Heart right ventricle (tissue), 16 donors: ENCODE measurements at regions not wholly inside any gene's neighbourhood (a gene's known extent, or its start where the extent isn't known, plus 50 kb on each side); places are given as distances from the start of the nearest gene placed in this dataset.

Source experiments
- ATAC-seq, 8 donors: fragments of 200-7000 bp; cut with Tn5 transposase; one replicate each; pipeline ENCODE4 v1.9.1; 2020; ENCODE audit warnings: mild to moderate bottlenecking in 8 of 8, moderate library complexity in 8 of 8, moderate number of reproducible peaks in 1 of 8
- DNase-seq, 2 donors: peaks; one replicate each; pipeline ENCODE4 v3.0.0-alpha.2; 2020
- H3K27ac ChIP-seq, 10 donors: fragments of 200-600 bp; sonication (generic) in 2 of 10; one replicate each; pipeline versions ENCODE4 v1.5.0 to v1.8.0; 2020 to 2022; ENCODE audit warnings: mild to moderate bottlenecking in 3 of 10
- H3K27me3 ChIP-seq, 7 donors: fragments of 200-600 bp; one replicate each; pipeline ENCODE4 v1.8.0; 2021 to 2022; ENCODE audit warnings: mild to moderate bottlenecking in 2 of 7
- H3K36me3 ChIP-seq, 9 donors: fragments of 200-600 bp; sonication (generic) in 1 of 9; one replicate each; pipeline versions ENCODE4 v1.5.0 to v1.8.0; 2020 to 2022; ENCODE audit warnings: mild to moderate bottlenecking in 2 of 9
- H3K4me1 ChIP-seq, 9 donors: fragments of 200-600 bp; sonication (generic) in 1 of 9; one replicate each; pipeline versions ENCODE4 v1.5.0 to v1.8.0; 2020 to 2022; ENCODE audit warnings: mild to moderate bottlenecking in 4 of 9
- H3K4me3 ChIP-seq, 10 donors: fragments of 200-600 bp; sonication (generic) in 2 of 10; one replicate each; pipeline versions ENCODE4 v1.5.0 to v1.8.0; 2020 to 2022; ENCODE audit warnings: mild to moderate bottlenecking in 7 of 10, moderate library complexity in 2 of 10
- H3K9me3 ChIP-seq, 11 donors: fragments of 200-600 bp in 10 of 11; sonication (generic) in 2 of 11; one replicate each; pipeline versions ENCODE4 v1.5.0 to v1.8.0; 2013 to 2022; ENCODE audit warnings: mild to moderate bottlenecking in 2 of 11, control low read depth in 1 of 11, moderate library complexity in 1 of 11
- WGBS, 2 donors: extraction: QIAGEN DNeasy Blood & Tissue Kit; methylation state at CpG; one replicate each; pipeline ENCODE4 v1.1.7; 2013; ENCODE audit warnings: inconsistent platforms in 1 of 2; 5-methylcytosine and 5-hydroxymethylcytosine counted together
- intact Hi-C, 10 donors: fragments of 100-400 bp; cut with DNase I; formaldehyde crosslinking; loops; one replicate each; pipeline versions ENCODE4 v1.11.1 to v1.14.2; 2022
- TF ChIP-seq, protein P1 (sequence below), 9 donors: fragments of 200-600 bp; sonication (generic) in 2 of 9; IDR thresholded peaks; one replicate each; pipeline versions ENCODE4 v1.5.0 to v1.8.0; 2021 to 2022; ENCODE audit warnings: antibody characterized with exemption in 9 of 9, mild to moderate bottlenecking in 5 of 9, moderate library complexity in 1 of 9
- donor health status: Arrhythmogenic right ventricular cardiomyopathy.
- donor health status: ischemic (EF 13 %, LVEDD 7.1; RV severe dilation, severe dysfunction).
- donor health status: healthy with polysubstance abuse.
- donor health status: DM: no; HTN: yes; CAD: no.
- donor health status: DM: no; HTN: no; CAD: no.
- donor health status: ischemic (EF 25% LVEDD 6.9; RV normal size, moderate dysfunction).
- donor health status: ischemic (EF 25% LVEDD 5.7; RV mildly dilated, moderate dysfunction).
- donor health status: healthy.
- donor health status: DM: yes; HTN: yes; CAD: no.
- donor health status: Ischemic cardiomyopathy.
- donor health status: ischemic (EF 35%, LVEDD 5.7; RV mildly dilated, moderate dysfunction).
- donor health status: nonischemic (EF 11% LVEDD 7.7; RV severe dilation, severe dysfunction).
- donor health status: DM: yes; HTN: yes; CAD: no.
- donor health status: PGD.
- donor health status: ischemic (EF 29% LVEDD 5.4; RV normal size, mild dysfunction).
- donor health status: nonischemic (EF 23%, LVEDD 6.1; RV moderate dilation, normal function).

DNA sequence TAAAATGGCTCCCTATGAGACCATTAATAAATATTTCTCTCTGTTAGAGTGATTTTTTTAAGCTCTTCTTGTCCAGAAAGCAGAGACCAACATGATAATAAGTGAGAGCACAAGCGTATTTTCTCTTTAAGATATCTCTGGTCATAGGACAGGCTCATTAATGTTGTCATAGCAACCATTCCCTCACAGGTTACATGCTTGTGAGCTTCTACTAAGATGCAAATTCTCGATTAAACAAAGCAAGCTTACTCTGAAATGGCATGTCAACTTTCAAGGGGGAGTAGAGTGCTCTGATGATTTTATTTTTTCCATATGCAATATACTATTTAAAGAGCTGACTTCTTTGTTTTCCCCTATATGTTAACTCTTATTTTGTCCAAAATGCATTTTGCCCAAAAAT, 487.2 kb upstream of the LCORL start:
- H3K36me3 ChIP-seq, result no peaks in the 10 kb centered on the region
- no peaks in the 10 kb centered on the region for H3K4me1 ChIP-seq
- no peak overlapping the region for H3K4me3 ChIP-seq
- ATAC-seq (no peak), DNase-seq (no peak)
- TF ChIP-seq, protein P1, sequence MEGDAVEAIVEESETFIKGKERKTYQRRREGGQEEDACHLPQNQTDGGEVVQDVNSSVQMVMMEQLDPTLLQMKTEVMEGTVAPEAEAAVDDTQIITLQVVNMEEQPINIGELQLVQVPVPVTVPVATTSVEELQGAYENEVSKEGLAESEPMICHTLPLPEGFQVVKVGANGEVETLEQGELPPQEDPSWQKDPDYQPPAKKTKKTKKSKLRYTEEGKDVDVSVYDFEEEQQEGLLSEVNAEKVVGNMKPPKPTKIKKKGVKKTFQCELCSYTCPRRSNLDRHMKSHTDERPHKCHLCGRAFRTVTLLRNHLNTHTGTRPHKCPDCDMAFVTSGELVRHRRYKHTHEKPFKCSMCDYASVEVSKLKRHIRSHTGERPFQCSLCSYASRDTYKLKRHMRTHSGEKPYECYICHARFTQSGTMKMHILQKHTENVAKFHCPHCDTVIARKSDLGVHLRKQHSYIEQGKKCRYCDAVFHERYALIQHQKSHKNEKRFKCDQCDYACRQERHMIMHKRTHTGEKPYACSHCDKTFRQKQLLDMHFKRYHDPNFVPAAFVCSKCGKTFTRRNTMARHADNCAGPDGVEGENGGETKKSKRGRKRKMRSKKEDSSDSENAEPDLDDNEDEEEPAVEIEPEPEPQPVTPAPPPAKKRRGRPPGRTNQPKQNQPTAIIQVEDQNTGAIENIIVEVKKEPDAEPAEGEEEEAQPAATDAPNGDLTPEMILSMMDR (IDR thresholded peaks at IDR 0.05), result no peak
- WGBS, 2 donors, result 45 to 49% methylated on average over 2 of the region's 2 CpGs
- no peaks in the 10 kb centered on the region for H3K27me3 ChIP-seq
- H3K27ac ChIP-seq, result no peak overlapping the region
- intact Hi-C loops, result no loop called here
- peaks cover 0 to 2% (median 0%) of the 10 kb centered on the region in 11 donors for H3K9me3 ChIP-seq

DNA sequence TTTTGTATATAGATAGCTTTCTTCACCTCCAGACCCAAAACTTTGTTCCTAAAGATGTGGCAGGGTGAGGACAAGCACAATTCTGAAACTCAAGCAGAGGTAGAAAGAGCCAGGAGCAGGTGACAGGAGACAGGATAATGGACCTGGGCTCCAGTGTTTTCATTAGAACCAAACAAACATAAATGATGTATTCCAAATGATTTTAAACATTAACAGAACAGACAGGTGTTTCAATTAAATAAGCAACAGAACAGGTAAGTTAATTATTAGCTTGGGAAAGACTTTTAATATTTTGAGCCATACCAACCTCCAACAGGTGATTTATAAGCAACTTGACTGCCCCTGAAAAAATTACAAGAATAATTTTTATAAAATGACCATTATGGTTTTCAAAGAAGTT, 459.4 kb upstream of the LCORL start:
- Histone ChIP-seq H3K4me1 (no peaks in the 10 kb centered on the region), H3K4me3 (no peak overlapping the region), H3K27ac (no peak overlapping the region), H3K36me3 (no peaks in the 10 kb centered on the region), H3K27me3 (no peaks in the 10 kb centered on the region), H3K9me3 (peaks cover 0 to 32% (median 7%) of the 10 kb centered on the region in 11 donors)
- intact Hi-C loops, result no loop called here
- DNase-seq (no peak), ATAC-seq (no peak)
- TF ChIP-seq, protein P1 (IDR thresholded peaks at IDR 0.05), result no peak

DNA sequence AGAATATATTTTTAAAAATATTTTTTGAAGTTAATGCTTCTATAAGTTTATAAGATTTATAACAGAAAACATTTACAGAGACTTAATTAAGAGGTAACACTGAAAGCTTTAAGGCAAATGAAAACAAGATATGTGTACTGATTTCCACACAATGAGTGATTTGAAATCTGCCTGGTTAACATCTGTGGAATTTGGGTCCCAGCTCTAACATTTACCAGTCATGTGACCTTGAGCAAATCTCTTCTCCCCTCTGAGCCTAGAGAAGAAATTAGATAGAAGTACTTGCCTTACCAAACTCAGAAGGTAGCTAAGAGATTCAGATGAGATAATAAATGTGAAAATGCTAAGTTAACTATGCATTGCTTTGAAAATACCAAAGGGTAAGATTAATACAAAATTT, 458.8 kb upstream of the LCORL start:
- Histone ChIP-seq H3K9me3 (peaks cover 0 to 32% (median 7%) of the 10 kb centered on the region in 11 donors), H3K36me3 (no peaks in the 10 kb centered on the region), H3K27ac (no peak overlapping the region), H3K4me3 (no peak overlapping the region), H3K4me1 (no peaks in the 10 kb centered on the region), H3K27me3 (no peaks in the 10 kb centered on the region)
- intact Hi-C loops, result no loop called here
- no peak for ATAC-seq
- no peak for DNase-seq
- TF ChIP-seq, protein P1 (IDR thresholded peaks at IDR 0.05), result no peak

DNA sequence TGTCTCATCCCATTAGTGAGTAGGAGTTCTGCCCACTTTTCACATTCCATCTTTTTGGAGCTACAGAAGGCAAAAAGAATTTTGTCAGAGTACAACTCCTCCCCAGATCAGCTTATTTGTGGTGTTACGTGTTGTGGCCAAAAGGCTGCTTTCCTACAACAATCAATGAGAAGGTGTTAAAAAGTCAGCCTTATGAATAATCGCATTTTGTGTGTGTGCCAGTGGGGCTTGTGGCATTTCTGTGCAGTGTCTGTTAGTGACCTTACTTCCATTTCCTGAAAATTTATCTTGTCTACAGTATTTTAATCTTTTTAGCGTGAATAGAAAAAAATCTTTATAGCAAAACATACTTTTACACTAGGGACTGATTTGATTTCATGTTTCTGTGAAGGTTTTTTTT, 458.3 kb upstream of the LCORL start:
- H3K27me3 ChIP-seq, result no peaks in the 10 kb centered on the region
- no peak for ATAC-seq
- intact Hi-C loops, result no loop called here
- no peak overlapping the region for H3K27ac ChIP-seq
- peaks cover 0 to 30% (median 7%) of the 10 kb centered on the region in 11 donors for H3K9me3 ChIP-seq
- no peaks in the 10 kb centered on the region for H3K36me3 ChIP-seq
- WGBS, 2 donors, result 63 to 67% methylated on average over 3 of the region's 3 CpGs
- no peak for DNase-seq
- no peaks in the 10 kb centered on the region for H3K4me1 ChIP-seq
- H3K4me3 ChIP-seq, result no peak overlapping the region
- TF ChIP-seq, protein P1 (IDR thresholded peaks at IDR 0.05), result no peak
